H9 (cell line): ENCODE measurements at regions not wholly inside any gene's neighbourhood (a gene's known extent, or its start where the extent isn't known, plus 50 kb on each side); places are given as distances from the start of the nearest gene placed in this dataset.

Source experiments
- DNase-seq: peaks from one replicate; pipeline ENCODE4 v3.0.0-alpha.2; 2017
- H2AFZ ChIP-seq: one replicate; pipeline ENCODE4 v1.6.1; 2013; ENCODE audit warnings: mild to moderate bottlenecking, low read length, control low read depth, moderate library complexity
- H2AK5ac ChIP-seq: 2 replicates; pipeline ENCODE4 v1.6.1; 2013; ENCODE audit warnings: low read length, control low read depth, mixed read lengths; ENCODE audit not compliant: insufficient read length
- H2BK120ac ChIP-seq: one replicate; pipeline ENCODE4 v1.6.1; 2013; ENCODE audit warnings: low read depth, mild to moderate bottlenecking, low read length, control low read depth, inconsistent platforms; ENCODE audit not compliant: poor library complexity, severe bottlenecking
- H2BK12ac ChIP-seq: 2 replicates; pipeline ENCODE4 v1.6.1; 2013; ENCODE audit warnings: low read length, control low read depth, mixed read lengths, low read depth; ENCODE audit not compliant: insufficient read length
- H2BK15ac ChIP-seq: 2 replicates; pipeline ENCODE4 v1.6.1; 2013; ENCODE audit warnings: low read depth, low read length, control low read depth
- H2BK20ac ChIP-seq: one replicate; pipeline ENCODE4 v1.6.1; 2013; ENCODE audit warnings: low read depth, mild to moderate bottlenecking, low read length, control low read depth, inconsistent platforms; ENCODE audit not compliant: poor library complexity, severe bottlenecking
- H2BK5ac ChIP-seq: 2 replicates; pipeline ENCODE4 v1.6.1; 2013; ENCODE audit warnings: low read length, control low read depth, mixed read lengths; ENCODE audit not compliant: insufficient read length
- H3K14ac ChIP-seq: 2 replicates; pipeline ENCODE4 v1.6.1; 2013; ENCODE audit warnings: low read length, control low read depth; ENCODE audit not compliant: insufficient read depth
- H3K18ac ChIP-seq: 2 replicates; pipeline ENCODE4 v1.6.1; 2013; ENCODE audit warnings: low read depth, mild to moderate bottlenecking, mixed read lengths, low read length, control low read depth; ENCODE audit not compliant: insufficient read length
- H3K23ac ChIP-seq: 2 replicates; pipeline ENCODE4 v1.6.1; 2013; ENCODE audit warnings: low read length, control low read depth, mixed read lengths, low read depth; ENCODE audit not compliant: insufficient read length
- H3K23me2 ChIP-seq: 2 replicates; pipeline ENCODE4 v1.6.1; 2013; ENCODE audit warnings: low read depth, mild to moderate bottlenecking, mixed read lengths, low read length, control low read depth; ENCODE audit not compliant: insufficient read length, poor library complexity, severe bottlenecking
- H3K27ac ChIP-seq: 2 replicates; pipeline ENCODE4 v1.5.1; 2013; ENCODE audit warnings: low read length, control low read depth, mixed read lengths, low read depth; ENCODE audit not compliant: insufficient read length
- H3K27me3 ChIP-seq: 2 replicates; pipeline ENCODE4 v1.6.1; 2013; ENCODE audit warnings: low read length, control low read depth, inconsistent platforms; ENCODE audit not compliant: insufficient read depth
- H3K4ac ChIP-seq: 2 replicates; pipeline ENCODE4 v1.6.1; 2013; ENCODE audit warnings: low read depth, mild to moderate bottlenecking, control low read depth, inconsistent platforms, low read length, moderate library complexity
- H3K4me1 ChIP-seq: 2 replicates; pipeline ENCODE4 v1.6.1; 2013; ENCODE audit warnings: low read length, control low read depth, inconsistent platforms; ENCODE audit not compliant: insufficient read depth
- H3K4me2 ChIP-seq: 2 replicates; pipeline ENCODE4 v1.6.1; 2013; ENCODE audit warnings: low read length, control low read depth, mixed read lengths; ENCODE audit not compliant: insufficient read length, insufficient read depth
- H3K56ac ChIP-seq: 2 replicates; pipeline ENCODE4 v1.6.1; 2013; ENCODE audit warnings: low read depth, mild to moderate bottlenecking, mixed read lengths, low read length, control low read depth; ENCODE audit not compliant: insufficient read length
- H3K79me1 ChIP-seq: 2 replicates; pipeline ENCODE4 v1.6.1; 2013; ENCODE audit warnings: low read depth, mild to moderate bottlenecking, moderate library complexity, low read length, control low read depth, inconsistent platforms; ENCODE audit not compliant: insufficient read depth, poor library complexity, severe bottlenecking
- H3K79me2 ChIP-seq: 2 replicates; pipeline ENCODE4 v1.6.1; 2013; ENCODE audit warnings: low read length, control low read depth, inconsistent platforms; ENCODE audit not compliant: insufficient read depth
- H3K9ac ChIP-seq: 2 replicates; pipeline ENCODE4 v1.6.1; 2013; ENCODE audit warnings: low read length, control low read depth, mixed read lengths; ENCODE audit not compliant: insufficient read length; ENCODE audit errors: extremely low read depth
- H3K9me3 ChIP-seq: one replicate; pipeline ENCODE4 v1.6.1; 2013; ENCODE audit warnings: low read depth, low read length, inconsistent platforms; ENCODE audit not compliant: control insufficient read depth
- H3T11ph ChIP-seq: one replicate; pipeline ENCODE4 v1.6.1; 2013; ENCODE audit warnings: mild to moderate bottlenecking, low read length, control low read depth, inconsistent platforms
- H4K20me1 ChIP-seq: one replicate; pipeline ENCODE4 v1.6.1; 2013; ENCODE audit not compliant: control insufficient read depth, insufficient read length, insufficient read depth
- H4K5ac ChIP-seq: 2 replicates; pipeline ENCODE4 v1.6.1; 2013; ENCODE audit warnings: low read depth, mild to moderate bottlenecking, mixed read lengths, low read length, control low read depth; ENCODE audit not compliant: insufficient read length
- H4K8ac ChIP-seq: replicated peaks from 2 replicates; pipeline ENCODE4 v1.6.1; 2013; ENCODE audit warnings: low read length, control low read depth, mixed read lengths, low read depth; ENCODE audit not compliant: insufficient read length
- H4K91ac ChIP-seq: 2 replicates; pipeline ENCODE4 v1.6.1; 2013; ENCODE audit warnings: low read depth, mild to moderate bottlenecking, moderate library complexity, mixed read lengths, low read length, control low read depth; ENCODE audit not compliant: insufficient read length
- H3K27ac Mint-ChIP-seq, 3 experiments: 2 replicates in 2 of 3; 3 replicates in 1 of 3; pipeline ENCODE4 v1.8.0; 2020 to 2021; ENCODE audit warnings: mixed read lengths in 3 of 3, mild to moderate bottlenecking in 1 of 3, moderate library complexity in 1 of 3
- H3K27me3 Mint-ChIP-seq: 2 replicates; pipeline ENCODE4 v1.8.0; 2021; ENCODE audit warnings: low read depth, mild to moderate bottlenecking, moderate library complexity, mixed read lengths
- H3K36me3 Mint-ChIP-seq, 3 experiments: 2 replicates in 2 of 3; 3 replicates in 1 of 3; pipeline ENCODE4 v1.8.0; 2020 to 2021; ENCODE audit warnings: low read depth in 3 of 3, mixed read lengths in 3 of 3; ENCODE audit not compliant: insufficient read depth in 1 of 3
- H3K4me1 Mint-ChIP-seq, 2 experiments: 2 replicates each; pipeline ENCODE4 v1.8.0; 2020; ENCODE audit warnings: mixed read lengths in 2 of 2
- H3K4me3 Mint-ChIP-seq, 2 experiments: 2 replicates in 1 of 2; 3 replicates in 1 of 2; pipeline ENCODE4 v1.8.0; 2020 to 2021; ENCODE audit warnings: mild to moderate bottlenecking in 2 of 2, mixed read lengths in 2 of 2, moderate library complexity in 1 of 2
- H3K9me3 Mint-ChIP-seq, 2 experiments: 2 replicates in 1 of 2; 3 replicates in 1 of 2; pipeline ENCODE4 v1.8.0; 2020; ENCODE audit warnings: mild to moderate bottlenecking in 2 of 2, mixed read lengths in 2 of 2, moderate library complexity in 1 of 2
- WGBS: extraction: QIAGEN DNeasy Blood & Tissue Kit; methylation state at CpG from one replicate; pipeline ENCODE4 v1.1.7; 2013; ENCODE audit warnings: missing lambda C conversion rate, low lambda C conversion rate, mixed read lengths; ENCODE audit not compliant: insufficient read length; ENCODE audit errors: extremely low coverage; 5-methylcytosine and 5-hydroxymethylcytosine counted together
- TF ChIP-seq, protein P1 (sequence below): fragments of 200-600 bp; sonication (generic); conservative IDR thresholded peaks from 3 replicates; pipeline ENCODE4 v1.8.0; 2021; ENCODE audit warnings: antibody characterized with exemption, mild to moderate bottlenecking

DNA sequence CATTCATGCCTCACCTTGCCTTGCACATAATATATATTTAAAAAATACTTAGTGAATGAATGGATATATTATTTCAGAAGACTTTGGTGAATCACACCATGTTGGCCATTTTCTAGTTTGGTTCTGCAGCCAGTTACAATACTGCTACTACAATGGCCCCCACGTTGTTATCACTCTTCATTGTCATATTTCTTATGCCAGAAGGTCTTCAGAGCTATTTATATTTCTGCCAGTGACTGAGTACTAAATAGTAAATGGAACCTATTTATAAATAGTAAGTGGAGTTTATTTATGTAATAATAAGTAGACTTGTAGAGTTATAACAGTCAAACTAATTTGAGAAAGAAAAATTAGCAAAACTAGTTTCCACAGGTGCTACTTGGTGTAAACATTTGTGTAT, 516.6 kb upstream of the SYT4 start:
- Histone ChIP-seq H2BK12ac (no peak overlapping the region), H3K79me2 (no peaks in the 10 kb centered on the region), H3K27me3 (no peaks in the 10 kb centered on the region; the same call in 1 of the 2 replicates), H3K4me1 (no peaks in the 10 kb centered on the region), H2BK15ac (no peak overlapping the region), H4K91ac (no peak overlapping the region), H3K56ac (no peak overlapping the region), H2AFZ (no peak overlapping the region), H4K5ac (no peak overlapping the region), H3T11ph (no peak overlapping the region), H3K23ac (no peak overlapping the region), H3K4ac (no peak overlapping the region), H2AK5ac (no peak overlapping the region), H3K4me2 (no peak overlapping the region), H3K23me2 (no peaks in the 10 kb centered on the region), H4K20me1 (no peaks in the 10 kb centered on the region), H2BK120ac (no peak overlapping the region), H2BK20ac (no peak overlapping the region), H3K79me1 (no peaks in the 10 kb centered on the region), H3K27ac (no peak overlapping the region), H4K8ac (no peak overlapping the region), H3K9me3 (no peaks in the 10 kb centered on the region), H2BK5ac (no peak overlapping the region), H3K18ac (no peak overlapping the region), H3K14ac (no peak overlapping the region), H3K9ac (no peak overlapping the region)
- Mint-ChIP-seq H3K27me3 (no peaks in the 10 kb centered on the region), H3K27ac (no peak overlapping the region), H3K4me3 (no peak overlapping the region), H3K9me3 (no peaks in the 10 kb centered on the region), H3K4me1 (no peaks in the 10 kb centered on the region), H3K36me3 (no peaks in the 10 kb centered on the region)
- TF ChIP-seq, protein P1, sequence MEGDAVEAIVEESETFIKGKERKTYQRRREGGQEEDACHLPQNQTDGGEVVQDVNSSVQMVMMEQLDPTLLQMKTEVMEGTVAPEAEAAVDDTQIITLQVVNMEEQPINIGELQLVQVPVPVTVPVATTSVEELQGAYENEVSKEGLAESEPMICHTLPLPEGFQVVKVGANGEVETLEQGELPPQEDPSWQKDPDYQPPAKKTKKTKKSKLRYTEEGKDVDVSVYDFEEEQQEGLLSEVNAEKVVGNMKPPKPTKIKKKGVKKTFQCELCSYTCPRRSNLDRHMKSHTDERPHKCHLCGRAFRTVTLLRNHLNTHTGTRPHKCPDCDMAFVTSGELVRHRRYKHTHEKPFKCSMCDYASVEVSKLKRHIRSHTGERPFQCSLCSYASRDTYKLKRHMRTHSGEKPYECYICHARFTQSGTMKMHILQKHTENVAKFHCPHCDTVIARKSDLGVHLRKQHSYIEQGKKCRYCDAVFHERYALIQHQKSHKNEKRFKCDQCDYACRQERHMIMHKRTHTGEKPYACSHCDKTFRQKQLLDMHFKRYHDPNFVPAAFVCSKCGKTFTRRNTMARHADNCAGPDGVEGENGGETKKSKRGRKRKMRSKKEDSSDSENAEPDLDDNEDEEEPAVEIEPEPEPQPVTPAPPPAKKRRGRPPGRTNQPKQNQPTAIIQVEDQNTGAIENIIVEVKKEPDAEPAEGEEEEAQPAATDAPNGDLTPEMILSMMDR = no peak
- no peak for DNase-seq
- no CpG with 5 or more reads among the region's 1 CpG for WGBS
